Amniotic epithelial cell (primary cell): ENCODE measurements at regions not wholly inside any gene's neighbourhood (a gene's known extent, or its start where the extent isn't known, plus 50 kb on each side); places are given as distances from the start of the nearest gene placed in this dataset.

Experiments used
- DNase-seq: peaks from one replicate; pipeline ENCODE4 v3.0.0-alpha.2; 2010; ENCODE audit warnings: low read depth

GRCh38 chr12:131605304-131605829 is 105.5 kb upstream of the SFSWAP start:
- no peak for DNase-seq

GRCh38 chr12:131606218-131606901 is 104.5 kb upstream of the SFSWAP start:
- DNase-seq, result no peak

GRCh38 chr12:131607658-131608447 is 103.0 kb upstream of the SFSWAP start:
- DNase-seq, result no peak

GRCh38 chr12:131608740-131609690 is 101.9 kb upstream of the SFSWAP start:
- no peak for DNase-seq

GRCh38 chr12:131609762-131610161 is 101.1 kb upstream of the SFSWAP start:
- no peak for DNase-seq

- DNase-seq, result no peak
Measured at GRCh38 chr12:131610181-131610580, 100.7 kb upstream of the SFSWAP start.

GRCh38 chr12:131610891-131611290 is 100.0 kb upstream of the SFSWAP start:
- DNase-seq, result no peak

- no peak for DNase-seq
Measured at GRCh38 chr12:131611416-131612091, 99.3 kb upstream of the SFSWAP start.

- no peak for DNase-seq
Measured at GRCh38 chr12:131612092-131612755, 98.7 kb upstream of the SFSWAP start.

- DNase-seq, result no peak
Measured at GRCh38 chr12:131613186-131613585, 97.7 kb upstream of the SFSWAP start.

- no peak for DNase-seq
Measured at GRCh38 chr12:131613678-131614077, 97.2 kb upstream of the SFSWAP start.

GRCh38 chr12:131615326-131616042 is 95.4 kb upstream of the SFSWAP start:
- DNase-seq, result no peak

GRCh38 chr12:131616043-131616700 is 94.7 kb upstream of the SFSWAP start:
- DNase-seq, result no peak

- DNase-seq, result no peak
Measured at GRCh38 chr12:131616738-131617137, 94.2 kb upstream of the SFSWAP start.

- no peak for DNase-seq
Measured at GRCh38 chr12:131617179-131617578, 93.7 kb upstream of the SFSWAP start.

- DNase-seq, result no peak
Measured at GRCh38 chr12:131617596-131618302, 93.1 kb upstream of the SFSWAP start.

GRCh38 chr12:131618303-131618658 is 92.6 kb upstream of the SFSWAP start:
- DNase-seq, result no peak

- no peak for DNase-seq
Measured at GRCh38 chr12:131618701-131619100, 92.2 kb upstream of the SFSWAP start.

- no peak for DNase-seq
Measured at GRCh38 chr12:131619106-131619642, 91.7 kb upstream of the SFSWAP start.
